ENCODE measurements at regions not wholly inside any gene's neighbourhood (a gene's known extent, or its start where the extent isn't known, plus 50 kb on each side); places are given as distances from the start of the nearest gene placed in this dataset.

DNA sequence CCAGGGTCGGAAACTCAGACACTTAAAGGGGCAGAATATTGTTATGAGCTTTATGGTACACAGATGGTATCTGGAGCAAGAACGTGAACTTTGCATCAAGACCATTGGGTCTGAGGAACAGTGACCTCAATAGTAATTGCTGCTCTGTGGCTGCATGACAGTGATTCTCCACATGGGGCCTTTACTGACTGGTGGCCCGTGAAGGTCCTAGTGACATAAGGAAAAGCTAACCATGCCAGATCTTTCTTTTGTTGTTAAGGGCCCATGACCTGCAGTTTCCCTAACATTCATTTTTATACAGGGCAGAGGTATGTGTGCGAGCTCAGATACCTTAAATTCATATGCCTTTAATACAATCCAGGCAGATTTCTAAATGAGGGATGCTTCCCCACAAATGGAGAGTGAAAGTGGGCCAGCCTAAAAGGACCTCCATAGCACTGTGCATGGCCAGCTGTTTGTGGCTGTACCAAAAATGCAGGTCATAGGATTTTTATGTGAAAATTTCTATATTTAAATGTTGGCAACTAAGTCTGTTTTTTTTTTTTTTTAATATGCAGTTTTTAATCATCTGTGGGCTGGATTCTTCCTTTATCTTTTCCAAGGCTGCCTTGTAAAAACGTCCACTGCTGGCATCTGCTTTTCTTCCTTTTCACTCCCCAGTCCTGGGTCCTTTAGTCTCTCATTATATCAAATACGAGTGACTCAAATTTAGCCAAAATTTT, 188.0 kb upstream of the IL12A start:
- DNase-seq = no peak

DNA sequence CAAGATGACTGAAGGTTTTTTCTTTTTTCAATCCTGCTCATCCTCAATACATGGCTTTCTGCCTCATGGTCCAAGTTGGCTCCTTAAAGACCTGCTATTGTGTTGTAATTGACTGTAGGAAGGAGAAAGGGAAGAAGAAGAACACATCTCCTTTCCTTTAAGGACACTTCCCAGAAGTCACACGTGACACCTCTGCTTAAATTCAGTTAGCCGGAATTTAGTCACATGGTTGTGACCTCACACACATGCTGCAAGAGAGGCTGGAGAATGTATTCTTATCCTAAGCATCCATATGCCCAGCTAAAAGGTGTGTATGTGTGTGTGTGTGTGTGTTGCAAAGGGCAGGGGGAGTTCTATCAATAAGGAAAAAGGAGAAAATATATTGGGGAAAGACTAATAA, 185.8 kb upstream of the IL12A start:
- DNase-seq = no peak

- DNase-seq = no peak
Observed at GRCh38 chr3:159803459-159803858, 185.2 kb upstream of the IL12A start.

- DNase-seq = peak; percentile 45
Observed at GRCh38 chr3:159804726-159805410, 183.8 kb upstream of the IL12A start.

GRCh38 chr3:159805411-159805772, 183.2 kb upstream of the IL12A start:
- DNase-seq = no peak

GRCh38 chr3:159806412-159806811, 182.2 kb upstream of the IL12A start:
- DNase-seq = no peak

DNA sequence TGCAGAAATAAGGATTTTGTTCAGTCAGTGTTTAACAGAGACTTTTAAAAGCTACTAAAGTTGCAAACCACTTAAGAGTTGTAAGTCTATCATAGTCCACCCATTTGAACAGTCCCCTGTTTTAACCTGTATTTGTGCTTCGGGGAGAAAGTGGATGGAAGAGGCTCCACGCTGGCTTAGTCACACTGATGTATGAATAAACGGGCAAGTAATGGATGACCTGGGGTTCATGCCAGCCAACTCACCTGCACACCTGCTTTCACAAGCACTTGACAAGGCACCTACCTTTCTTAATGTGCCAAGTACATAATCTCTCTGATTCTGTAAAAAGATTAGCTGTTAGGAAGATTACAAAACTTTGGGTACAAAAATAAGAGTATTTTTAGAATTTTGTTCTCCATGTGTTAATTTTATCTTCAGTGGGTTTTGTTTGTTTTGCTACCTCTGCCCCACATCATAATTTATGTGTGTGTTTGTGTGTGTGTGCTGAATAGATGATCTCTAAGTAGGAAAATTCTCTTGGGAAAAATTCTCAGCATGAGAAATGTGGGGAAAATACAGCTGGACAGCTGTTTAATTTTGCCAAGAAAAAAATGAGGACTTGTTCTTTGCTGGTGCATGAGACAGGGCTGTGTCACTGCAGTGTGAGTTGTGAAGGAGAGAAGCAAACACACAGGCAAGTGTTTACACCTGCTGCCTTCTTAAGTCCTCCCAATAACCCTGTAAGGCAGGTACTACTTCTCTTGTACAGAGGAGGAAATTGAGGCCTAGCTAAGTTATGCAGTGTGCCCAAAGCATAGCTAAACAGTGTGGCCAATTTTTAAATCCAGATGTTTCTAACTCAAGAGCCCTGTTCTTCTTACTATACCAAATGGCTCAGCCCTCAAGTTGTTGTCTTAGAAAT, 181.2 kb upstream of the IL12A start:
- DNase-seq = no peak

- DNase-seq = no peak
Observed at GRCh38 chr3:159813822-159814531, 174.7 kb upstream of the IL12A start.

DNA sequence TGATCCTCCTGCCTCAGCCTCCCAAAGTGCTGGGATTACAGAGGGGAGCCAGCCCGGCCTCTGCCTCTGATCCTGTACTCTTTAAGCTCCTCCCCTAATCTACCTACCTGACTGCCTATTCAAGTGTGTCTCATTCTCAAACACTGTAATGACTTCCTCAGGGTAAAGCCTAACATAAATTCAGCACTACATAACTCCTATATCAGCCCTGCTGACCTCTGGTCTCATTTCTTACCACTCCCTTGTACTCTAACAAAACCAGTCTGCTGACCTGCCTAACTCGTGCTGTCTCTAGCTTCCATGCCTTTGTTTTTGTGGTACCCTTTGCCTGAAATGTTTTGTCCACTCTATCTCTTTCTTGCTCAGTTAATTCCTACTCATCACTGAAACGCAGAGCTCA, 172.1 kb upstream of the IL12A start:
- DNase-seq = no peak

DNA sequence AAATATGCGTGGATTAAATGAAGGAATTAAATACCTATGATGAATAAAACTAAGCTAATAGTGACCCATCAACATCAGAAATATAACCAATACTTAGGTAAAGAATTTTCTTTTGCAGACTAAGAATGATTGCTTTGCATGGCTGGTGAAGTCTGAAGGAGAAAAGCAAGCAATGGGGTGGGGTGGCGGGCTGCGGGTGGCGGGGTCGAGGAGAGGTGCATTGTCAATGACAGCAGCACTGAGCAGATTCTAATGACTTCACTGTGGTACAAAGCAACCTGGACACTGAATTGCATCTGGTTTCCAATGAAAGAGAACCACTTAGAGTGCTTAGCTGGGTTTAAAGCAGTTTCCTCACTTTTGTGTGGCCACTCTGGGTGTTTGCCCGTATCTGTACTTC, 171.5 kb upstream of the IL12A start:
- DNase-seq = no peak

DNA sequence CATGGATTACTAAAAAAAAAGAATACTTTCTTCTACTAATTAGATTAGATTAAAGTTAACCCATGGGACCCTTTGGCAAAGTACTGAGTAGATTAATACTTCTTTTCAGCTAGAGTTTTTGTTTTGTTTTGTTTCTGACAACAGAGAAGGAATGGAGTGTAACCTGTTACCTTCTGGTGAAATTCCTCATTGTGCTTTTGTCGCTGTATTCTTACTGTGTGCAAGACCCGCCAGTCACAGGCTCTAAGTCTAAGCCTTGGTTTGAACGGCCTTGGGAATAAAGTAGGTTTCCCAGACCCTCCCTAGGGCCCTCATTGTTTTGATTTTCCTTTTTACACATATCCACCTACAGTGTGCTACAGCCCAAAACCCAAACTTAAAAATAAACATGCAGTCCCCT, 171.1 kb upstream of the IL12A start:
- DNase-seq = no peak

GRCh38 chr3:159818399-159818798, 170.2 kb upstream of the IL12A start:
- no peak for DNase-seq

GRCh38 chr3:159818997-159819500, 169.6 kb upstream of the IL12A start:
- DNase-seq = no peak

DNA sequence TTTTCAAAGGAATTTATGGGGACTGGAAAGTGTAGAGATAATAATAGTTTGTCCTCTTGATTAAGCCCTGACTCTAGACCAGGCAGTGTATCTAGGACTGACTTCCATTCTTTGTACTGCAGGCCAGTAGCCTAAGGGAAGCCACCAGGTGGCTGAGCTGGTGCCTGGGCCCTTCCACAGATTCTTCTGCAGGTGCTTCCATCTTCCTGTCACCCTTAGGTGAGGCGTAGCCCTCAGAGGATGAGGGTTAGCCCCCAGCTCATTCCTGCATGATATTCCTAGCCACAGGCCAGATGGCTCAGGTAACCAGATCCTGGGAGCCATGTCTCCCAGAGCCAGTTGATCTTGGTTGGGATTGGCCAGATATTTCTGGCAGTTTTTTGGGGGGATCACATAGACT, 169.0 kb upstream of the IL12A start:
- no peak for DNase-seq

GRCh38 chr3:159821110-159821509, 167.5 kb upstream of the IL12A start:
- no peak for DNase-seq

DNA sequence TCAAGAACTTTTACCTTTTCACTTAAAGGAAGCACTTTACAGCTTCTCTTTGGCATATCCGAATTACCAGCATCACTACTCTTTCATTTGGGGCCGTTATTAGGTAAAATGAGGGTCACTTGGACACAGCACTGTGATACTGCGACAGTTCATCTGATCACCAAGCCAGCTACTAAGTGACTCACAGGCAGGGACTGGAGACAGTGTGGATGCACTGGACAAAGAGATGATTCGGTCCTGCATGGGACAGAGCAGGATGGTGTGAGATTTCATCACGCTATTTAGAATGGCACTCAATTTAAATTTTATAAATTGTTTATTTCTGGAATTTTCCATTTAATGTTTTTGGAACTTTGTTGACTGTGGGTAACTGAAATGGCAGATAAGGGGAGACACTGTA, 166.9 kb upstream of the IL12A start:
- no peak for DNase-seq

- DNase-seq = no peak
Observed at GRCh38 chr3:159823780-159824179, 164.9 kb upstream of the IL12A start.

DNA sequence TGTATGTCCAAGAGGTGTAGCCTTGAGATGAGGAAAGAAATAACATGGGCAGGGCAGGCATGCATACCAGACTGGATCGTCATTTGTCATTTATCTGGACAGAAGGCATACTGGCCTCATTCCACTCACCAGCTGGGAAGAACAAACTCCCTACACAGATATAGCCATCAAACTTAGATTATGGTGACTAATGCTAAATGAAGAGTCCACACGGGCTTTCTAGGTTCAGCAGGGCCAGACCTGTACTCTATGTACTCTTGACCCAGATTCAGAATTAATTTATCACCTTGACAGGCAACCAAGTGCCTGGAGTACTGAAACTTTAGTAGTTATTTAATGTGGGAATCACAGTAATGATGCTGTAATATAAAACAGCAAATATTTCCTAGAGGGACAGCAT, 164.3 kb upstream of the IL12A start:
- DNase-seq = no peak

- DNase-seq = no peak
Observed at GRCh38 chr3:159825216-159825854, 163.3 kb upstream of the IL12A start.

- peak; percentile 62 for DNase-seq
Observed at GRCh38 chr3:159828542-159828943, 160.1 kb upstream of the IL12A start.

- DNase-seq = no peak
Observed at GRCh38 chr3:159829056-159829455, 159.6 kb upstream of the IL12A start.

GRCh38 chr3:159829539-159830227, 159.0 kb upstream of the IL12A start:
- no peak for DNase-seq

All from NCI-H1694 treated with DMSO at 0.1 percent for 48 hours (cell line).